ENCODE measurements at regions not wholly inside any gene's neighbourhood (a gene's known extent, or its start where the extent isn't known, plus 50 kb on each side); places are given as distances from the start of the nearest gene placed in this dataset.

DNA sequence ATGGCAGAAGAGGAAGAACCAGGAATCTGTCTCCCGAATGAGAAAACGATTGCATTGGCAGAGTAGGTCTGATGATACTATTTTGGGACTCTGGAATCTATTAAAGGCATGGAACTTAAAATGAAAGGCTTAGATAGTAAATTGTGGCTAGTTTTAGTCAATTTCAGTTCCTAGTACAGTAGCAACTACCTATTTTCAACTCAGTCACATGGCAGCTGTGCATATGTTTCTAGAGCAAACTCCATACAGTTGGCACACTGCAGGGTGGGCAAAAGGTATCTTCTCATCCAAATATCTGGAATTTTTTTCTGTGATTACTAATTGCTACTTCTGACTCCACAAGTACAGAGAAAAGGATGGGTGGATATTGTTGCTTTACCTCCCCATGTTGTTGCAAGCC lies 663.6 kb downstream of the PCDH7 start:
- TF ChIP-seq, protein P1, sequence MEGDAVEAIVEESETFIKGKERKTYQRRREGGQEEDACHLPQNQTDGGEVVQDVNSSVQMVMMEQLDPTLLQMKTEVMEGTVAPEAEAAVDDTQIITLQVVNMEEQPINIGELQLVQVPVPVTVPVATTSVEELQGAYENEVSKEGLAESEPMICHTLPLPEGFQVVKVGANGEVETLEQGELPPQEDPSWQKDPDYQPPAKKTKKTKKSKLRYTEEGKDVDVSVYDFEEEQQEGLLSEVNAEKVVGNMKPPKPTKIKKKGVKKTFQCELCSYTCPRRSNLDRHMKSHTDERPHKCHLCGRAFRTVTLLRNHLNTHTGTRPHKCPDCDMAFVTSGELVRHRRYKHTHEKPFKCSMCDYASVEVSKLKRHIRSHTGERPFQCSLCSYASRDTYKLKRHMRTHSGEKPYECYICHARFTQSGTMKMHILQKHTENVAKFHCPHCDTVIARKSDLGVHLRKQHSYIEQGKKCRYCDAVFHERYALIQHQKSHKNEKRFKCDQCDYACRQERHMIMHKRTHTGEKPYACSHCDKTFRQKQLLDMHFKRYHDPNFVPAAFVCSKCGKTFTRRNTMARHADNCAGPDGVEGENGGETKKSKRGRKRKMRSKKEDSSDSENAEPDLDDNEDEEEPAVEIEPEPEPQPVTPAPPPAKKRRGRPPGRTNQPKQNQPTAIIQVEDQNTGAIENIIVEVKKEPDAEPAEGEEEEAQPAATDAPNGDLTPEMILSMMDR (IDR thresholded peaks at IDR 0.05): no peak
- no peak for TF ChIP-seq POLR2AphosphoS5 (IDR thresholded peaks at IDR 0.05)
